ENCODE measurements at regions not wholly inside any gene's neighbourhood (a gene's known extent, or its start where the extent isn't known, plus 50 kb on each side); places are given as distances from the start of the nearest gene placed in this dataset.

DNA sequence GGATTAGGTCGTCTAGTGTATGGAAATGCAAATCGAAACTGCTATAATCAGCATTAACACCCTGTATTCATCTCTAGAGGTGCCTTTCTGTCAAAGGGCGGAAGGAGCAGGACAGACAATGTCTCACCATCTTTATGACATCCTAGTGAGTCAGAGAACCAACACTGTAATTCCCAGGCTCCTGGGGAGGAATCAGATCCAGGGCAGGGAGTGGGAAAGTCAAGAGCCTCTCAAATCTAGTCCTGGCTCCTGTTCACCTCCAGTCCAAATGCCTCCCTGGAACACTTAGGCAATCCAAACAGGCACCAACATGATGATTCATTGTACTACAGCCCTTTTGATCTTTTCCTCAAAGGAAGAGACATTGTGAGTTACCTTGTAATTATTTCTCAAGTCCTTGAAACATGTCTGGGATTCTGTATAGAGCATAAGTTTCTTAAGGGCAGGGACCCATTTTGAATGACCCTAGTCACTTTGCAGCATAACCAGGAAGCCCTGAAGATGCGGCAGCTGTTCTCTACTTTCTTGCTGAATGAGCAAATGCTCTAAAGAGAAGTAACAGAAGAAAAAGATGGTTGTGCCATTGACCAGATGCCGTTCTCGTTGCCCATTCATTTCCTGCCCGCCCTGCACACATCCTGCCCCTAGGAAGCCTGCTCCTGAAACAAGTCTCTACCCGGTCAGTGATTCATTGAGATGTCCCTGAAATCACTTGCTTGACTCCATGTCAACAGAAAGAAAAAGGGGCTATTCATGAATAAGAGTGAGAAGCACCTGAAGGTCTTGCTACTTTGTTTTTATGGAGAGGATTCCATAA, 112.8 kb upstream of the JARID2 start:
- H3K27ac Mint-ChIP-seq = no peak overlapping the region
- DNase-seq (no peak), ATAC-seq (no peak)
- TF ChIP-seq, protein P1, sequence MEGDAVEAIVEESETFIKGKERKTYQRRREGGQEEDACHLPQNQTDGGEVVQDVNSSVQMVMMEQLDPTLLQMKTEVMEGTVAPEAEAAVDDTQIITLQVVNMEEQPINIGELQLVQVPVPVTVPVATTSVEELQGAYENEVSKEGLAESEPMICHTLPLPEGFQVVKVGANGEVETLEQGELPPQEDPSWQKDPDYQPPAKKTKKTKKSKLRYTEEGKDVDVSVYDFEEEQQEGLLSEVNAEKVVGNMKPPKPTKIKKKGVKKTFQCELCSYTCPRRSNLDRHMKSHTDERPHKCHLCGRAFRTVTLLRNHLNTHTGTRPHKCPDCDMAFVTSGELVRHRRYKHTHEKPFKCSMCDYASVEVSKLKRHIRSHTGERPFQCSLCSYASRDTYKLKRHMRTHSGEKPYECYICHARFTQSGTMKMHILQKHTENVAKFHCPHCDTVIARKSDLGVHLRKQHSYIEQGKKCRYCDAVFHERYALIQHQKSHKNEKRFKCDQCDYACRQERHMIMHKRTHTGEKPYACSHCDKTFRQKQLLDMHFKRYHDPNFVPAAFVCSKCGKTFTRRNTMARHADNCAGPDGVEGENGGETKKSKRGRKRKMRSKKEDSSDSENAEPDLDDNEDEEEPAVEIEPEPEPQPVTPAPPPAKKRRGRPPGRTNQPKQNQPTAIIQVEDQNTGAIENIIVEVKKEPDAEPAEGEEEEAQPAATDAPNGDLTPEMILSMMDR (IDR thresholded peaks at IDR 0.05) = no peak
- no peaks in the 10 kb centered on the region for H3K9me3 Mint-ChIP-seq
- no peak overlapping the region for H3K4me3 Mint-ChIP-seq
- H3K27me3 Mint-ChIP-seq = no peaks in the 10 kb centered on the region
- H3K36me3 Mint-ChIP-seq (ENCODE audit: low read depth) = no peaks in the 10 kb centered on the region
- peaks cover 37% of the 10 kb centered on the region for H3K4me1 Mint-ChIP-seq (ENCODE audit: low read depth)
- intact Hi-C loops (cut with micrococcal nuclease) = no loop called here
- ChIA-PET CTCF (no interaction called here), POLR2A (no interaction called here)

DNA sequence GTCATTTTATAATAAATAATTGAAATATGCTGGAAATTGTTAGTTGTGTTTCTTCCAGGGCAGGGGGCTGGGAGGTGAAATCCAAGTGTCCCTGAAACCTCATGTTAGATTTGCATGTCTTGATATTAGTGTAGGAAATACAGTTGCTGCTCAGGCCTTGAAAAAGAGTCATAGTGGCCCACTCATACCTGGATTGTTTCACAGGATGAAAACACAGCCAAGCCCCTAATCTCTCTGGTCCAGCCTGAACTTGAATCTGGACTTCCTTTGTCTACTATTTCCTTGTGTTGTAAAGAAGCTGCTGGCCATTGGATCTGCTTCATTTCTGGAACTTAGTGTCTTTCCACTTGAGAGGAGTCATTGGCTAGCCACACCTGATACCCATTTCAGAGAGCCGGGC, 108.8 kb upstream of the JARID2 start:
- Mint-ChIP-seq H3K36me3 (ENCODE audit: low read depth) (no peaks in the 10 kb centered on the region), H3K9me3 (no peaks in the 10 kb centered on the region), H3K4me3 (no peak overlapping the region), H3K4me1 (ENCODE audit: low read depth) (peaks cover 15% of the 10 kb centered on the region), H3K27me3 (peaks cover 2% of the 10 kb centered on the region), H3K27ac (no peak overlapping the region)
- intact Hi-C loops (cut with micrococcal nuclease) = no loop called here
- ATAC-seq (no peak), DNase-seq (no peak)
- POLR2A ChIA-PET = no interaction called here
- CTCF ChIA-PET = no interaction called here
- TF ChIP-seq, protein P1 (IDR thresholded peaks at IDR 0.05) = no peak

DNA sequence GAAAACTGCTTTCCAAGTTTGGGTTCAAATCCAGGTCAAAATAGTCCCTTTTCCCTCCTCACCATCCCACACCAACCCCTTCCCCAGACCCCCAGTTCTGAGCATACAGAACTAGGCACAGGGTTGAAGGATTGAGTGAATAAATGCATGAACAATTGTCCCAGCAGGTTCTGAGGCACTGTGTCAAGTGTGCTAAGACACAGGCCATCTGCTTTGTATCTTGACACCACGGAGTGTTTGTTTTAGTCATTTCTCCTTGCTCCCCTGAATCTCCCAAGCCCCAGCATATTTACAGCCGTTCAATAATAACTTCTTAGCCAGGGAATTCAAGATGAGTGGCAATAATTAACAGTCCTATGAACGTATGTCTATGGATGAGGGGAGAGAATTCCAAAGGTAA, 102.8 kb upstream of the JARID2 start:
- POLR2A ChIA-PET = no interaction called here
- TF ChIP-seq, protein P1 (IDR thresholded peaks at IDR 0.05) = no peak
- DNase-seq (no peak), ATAC-seq (no peak)
- Mint-ChIP-seq H3K4me1 (ENCODE audit: low read depth) (no peaks in the 10 kb centered on the region), H3K27ac (no peak overlapping the region), H3K27me3 (peaks cover 2% of the 10 kb centered on the region), H3K36me3 (ENCODE audit: low read depth) (no peaks in the 10 kb centered on the region), H3K9me3 (no peaks in the 10 kb centered on the region), H3K4me3 (no peak overlapping the region)
- CTCF ChIA-PET = no interaction called here
- intact Hi-C loops (cut with micrococcal nuclease) = no loop called here

DNA sequence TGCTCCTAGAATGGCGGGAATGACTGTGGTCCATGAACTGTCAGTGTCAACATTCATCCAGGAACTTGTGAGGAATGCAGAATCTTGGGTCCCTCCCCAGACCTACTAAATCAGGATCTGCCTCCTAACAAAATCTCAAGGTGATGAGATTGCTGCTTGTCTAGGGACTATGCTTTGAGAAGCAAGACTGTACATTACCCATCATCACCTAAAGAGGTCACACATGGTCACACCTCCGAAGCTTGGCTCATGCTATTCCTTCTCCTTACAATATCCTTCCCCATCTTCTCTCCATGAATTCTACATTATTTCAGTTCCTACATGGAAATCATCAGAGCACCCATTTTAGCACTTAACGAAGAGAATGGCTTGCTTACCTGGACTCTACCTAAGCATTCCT, 102.3 kb upstream of the JARID2 start:
- Mint-ChIP-seq H3K4me1 (ENCODE audit: low read depth) (no peaks in the 10 kb centered on the region), H3K9me3 (no peaks in the 10 kb centered on the region), H3K27me3 (peaks cover 2% of the 10 kb centered on the region), H3K36me3 (ENCODE audit: low read depth) (no peaks in the 10 kb centered on the region), H3K27ac (no peak overlapping the region), H3K4me3 (no peak overlapping the region)
- ChIA-PET POLR2A (interaction anchor here (0.5 kb wide), 1 partner anchor 338 kb away, joined by 3 read pairs; no protein-coding TSS in a partner anchor), CTCF (no interaction called here)
- DNase-seq (no peak), ATAC-seq (no peak)
- intact Hi-C loops (cut with micrococcal nuclease) = no loop called here
- TF ChIP-seq, protein P1 (IDR thresholded peaks at IDR 0.05) = no peak

DNA sequence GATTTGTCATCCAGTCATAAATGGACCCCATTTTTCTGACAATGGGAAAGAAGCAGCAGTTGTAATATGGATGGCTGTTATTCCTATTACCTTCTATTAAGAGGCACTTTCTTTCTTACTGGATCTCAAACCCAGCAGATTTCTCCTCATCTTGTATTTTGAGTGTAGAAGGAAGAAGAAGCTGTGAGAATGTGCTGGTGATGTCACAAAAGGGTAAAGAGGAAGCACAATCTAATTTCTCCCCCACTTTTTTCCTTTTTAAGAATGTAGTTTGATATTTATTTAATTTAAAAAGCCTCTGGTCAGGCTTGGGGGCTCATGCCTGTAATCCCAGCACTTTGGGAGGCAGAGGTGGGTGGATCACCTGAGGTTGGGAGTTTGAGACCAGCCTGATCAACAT, 100.0 kb upstream of the JARID2 start:
- CTCF ChIA-PET = interaction anchor here (0.5 kb wide), 1 partner anchor 653 kb away, joined by 3 read pairs; no protein-coding TSS in a partner anchor
- no peaks in the 10 kb centered on the region for H3K9me3 Mint-ChIP-seq
- DNase-seq = no peak
- H3K27me3 Mint-ChIP-seq = no peaks in the 10 kb centered on the region
- no peak for ATAC-seq
- H3K27ac Mint-ChIP-seq = no peak overlapping the region
- POLR2A ChIA-PET = no interaction called here
- H3K36me3 Mint-ChIP-seq (ENCODE audit: low read depth) = no peaks in the 10 kb centered on the region
- H3K4me3 Mint-ChIP-seq = no peak overlapping the region
- TF ChIP-seq, protein P1 (IDR thresholded peaks at IDR 0.05) = no peak
- intact Hi-C loops (cut with micrococcal nuclease) = no loop called here
- no peaks in the 10 kb centered on the region for H3K4me1 Mint-ChIP-seq (ENCODE audit: low read depth)
